ENCODE measurements at regions not wholly inside any gene's neighbourhood (a gene's known extent, or its start where the extent isn't known, plus 50 kb on each side); places are given as distances from the start of the nearest gene placed in this dataset.
"Not testable (repeated sequence)": the region's sequence is repeated elsewhere in the genome, so short reads cannot be mapped to it uniquely, and the experiment has no call there.

GRCh38 chr2:49621016-49621415, 466.7 kb upstream of the FSHR start:
- no peak for DNase-seq (ENCODE audit: low spot score)
- POLR2A ChIA-PET (ENCODE audit: low non-redundant PET), result no interaction called here
- no peak overlapping the region for H3K27ac ChIP-seq
- CTCF ChIA-PET, result no interaction called here
- no peak for TF ChIP-seq CTCF (conservative IDR thresholded peaks at IDR 0.05; ENCODE audit: low read depth)

GRCh38 chr2:49619804-49620203, 465.5 kb upstream of the FSHR start:
- POLR2A ChIA-PET (ENCODE audit: low non-redundant PET), result no interaction called here
- no peak overlapping the region for H3K27ac ChIP-seq
- CTCF ChIA-PET, result interaction anchor here (0.5 to 0.6 kb wide), 2 partner anchors 10 to 1346 kb away, joined by 3 to 7 read pairs; no protein-coding TSS in a partner anchor
- no peak for TF ChIP-seq CTCF (conservative IDR thresholded peaks at IDR 0.05; ENCODE audit: low read depth)
- no peak for DNase-seq (ENCODE audit: low spot score)

- CTCF ChIA-PET, result interaction anchor here (0.6 kb wide), 1 partner anchor 630 kb away, joined by 5 read pairs; no protein-coding TSS in a partner anchor
- POLR2A ChIA-PET (ENCODE audit: low non-redundant PET), result no interaction called here
- H3K27ac ChIP-seq, result no peak overlapping the region
- no peak for TF ChIP-seq CTCF (conservative IDR thresholded peaks at IDR 0.05; ENCODE audit: low read depth)
- no peak for DNase-seq (ENCODE audit: low spot score)
Observed at GRCh38 chr2:49618491-49618890, 464.2 kb upstream of the FSHR start.

GRCh38 chr2:49616800-49617199, 462.5 kb upstream of the FSHR start:
- CTCF ChIA-PET, result interaction anchor here (0.6 to 0.7 kb wide), 4 partner anchors 50 to 1724 kb away, joined by 3 to 5 read pairs (median 3); no protein-coding TSS in a partner anchor
- peak; percentile 25; the same call in 1 of the 2 replicates for TF ChIP-seq CTCF (conservative IDR thresholded peaks at IDR 0.05; ENCODE audit: low read depth)
- POLR2A ChIA-PET (ENCODE audit: low non-redundant PET), result no interaction called here
- DNase-seq (ENCODE audit: low spot score), result no peak
- no peak overlapping the region for H3K27ac ChIP-seq

GRCh38 chr2:49611796-49612195, 457.5 kb upstream of the FSHR start:
- DNase-seq (ENCODE audit: low spot score); POLR2A ChIA-PET (ENCODE audit: low non-redundant PET); CTCF ChIA-PET; H3K27ac ChIP-seq: not testable (repeated sequence)

GRCh38 chr2:49600524-49600923, 446.2 kb upstream of the FSHR start:
- ChIA-PET POLR2A (ENCODE audit: low non-redundant PET) (no interaction called here), CTCF (no interaction called here)
- TF ChIP-seq CTCF (conservative IDR thresholded peaks at IDR 0.05; ENCODE audit: low read depth), result no peak
- DNase-seq (ENCODE audit: low spot score), result no peak
- no peak overlapping the region for H3K27ac ChIP-seq

- TF ChIP-seq CTCF (conservative IDR thresholded peaks at IDR 0.05; ENCODE audit: low read depth), result no peak
- POLR2A ChIA-PET (ENCODE audit: low non-redundant PET), result no interaction called here
- CTCF ChIA-PET, result no interaction called here
- DNase-seq (ENCODE audit: low spot score), result no peak
- H3K27ac ChIP-seq, result no peak overlapping the region
Observed at GRCh38 chr2:49598231-49598630, 443.9 kb upstream of the FSHR start.
